Activated CD8-positive, alpha-beta T cell treated with anti-CD3 and anti-CD28 coated beads, Interleukin-2, amount 10 ng/mL, durations not matched to agents 7 days and 5 days (primary cell): ENCODE measurements at regions not wholly inside any gene's neighbourhood (a gene's known extent, or its start where the extent isn't known, plus 50 kb on each side); places are given as distances from the start of the nearest gene placed in this dataset.

Source experiments
- ATAC-seq: fragments of 150-1000 bp; cut with Tn5 transposase; one replicate; pipeline ENCODE4 v1.10.0; 2021; ENCODE audit warnings: moderate library complexity
- CTCF ChIA-PET: fragments of 350-600 bp; sonication (Branson Sonifier 250); formaldehyde crosslinking; loops from one replicate; lab custom pipeline; 2021; ENCODE audit warnings: antibody characterized with exemption; lab: Charles Lee
- POLR2A ChIA-PET: fragments of 350-600 bp; sonication (Branson Sonifier 250); formaldehyde crosslinking; loops from one replicate; lab custom pipeline; 2021; ENCODE audit warnings: antibody characterized with exemption; lab: Charles Lee
- DNase-seq: peaks from one replicate; pipeline ENCODE4 v3.0.0-alpha.2; 2020
- H3K27ac Mint-ChIP-seq: one replicate; pipeline ENCODE4 v1.8.0; 2021; ENCODE audit warnings: mild to moderate bottlenecking, mixed read lengths
- H3K27me3 Mint-ChIP-seq: one replicate; pipeline ENCODE4 v1.8.0; 2021; ENCODE audit warnings: low read depth, mixed read lengths
- H3K36me3 Mint-ChIP-seq: one replicate; pipeline ENCODE4 v1.8.0; 2021; ENCODE audit warnings: low read depth, mixed read lengths
- H3K4me1 Mint-ChIP-seq: one replicate; pipeline ENCODE4 v1.8.0; 2021; ENCODE audit warnings: low read depth, mixed read lengths
- H3K4me3 Mint-ChIP-seq: one replicate; pipeline ENCODE4 v1.8.0; 2021; ENCODE audit warnings: mild to moderate bottlenecking, mixed read lengths
- H3K9me3 Mint-ChIP-seq: one replicate; pipeline ENCODE4 v1.8.0; 2022; ENCODE audit warnings: mixed read lengths; ENCODE audit not compliant: insufficient read depth

- no peaks in the 10 kb centered on the region for H3K4me1 Mint-ChIP-seq
- H3K27me3 Mint-ChIP-seq: no peaks in the 10 kb centered on the region
- H3K9me3 Mint-ChIP-seq: no peaks in the 10 kb centered on the region
- no peak for ATAC-seq
- ChIA-PET CTCF (no interaction called here), POLR2A (no interaction called here)
- no peak overlapping the region for H3K27ac Mint-ChIP-seq
- H3K36me3 Mint-ChIP-seq: no peaks in the 10 kb centered on the region
- DNase-seq: no peak
- H3K4me3 Mint-ChIP-seq: no peak overlapping the region
These were observed 54.5 kb upstream of the HS3ST4 start for GRCh38 chr16:25637236-25637635.

- Mint-ChIP-seq H3K27ac (no peak overlapping the region), H3K9me3 (no peaks in the 10 kb centered on the region), H3K36me3 (no peaks in the 10 kb centered on the region), H3K4me1 (no peaks in the 10 kb centered on the region), H3K27me3 (no peaks in the 10 kb centered on the region), H3K4me3 (no peak overlapping the region)
- ATAC-seq (no peak), DNase-seq (no peak)
- ChIA-PET CTCF (no interaction called here), POLR2A (no interaction called here)
These were observed 55.1 kb upstream of the HS3ST4 start for GRCh38 chr16:25636662-25637061.

- ChIA-PET CTCF (no interaction called here), POLR2A (no interaction called here)
- Mint-ChIP-seq H3K27ac (no peak overlapping the region), H3K27me3 (no peaks in the 10 kb centered on the region), H3K36me3 (no peaks in the 10 kb centered on the region), H3K4me3 (no peak overlapping the region), H3K4me1 (no peaks in the 10 kb centered on the region), H3K9me3 (no peaks in the 10 kb centered on the region)
- no peak for DNase-seq
- no peak for ATAC-seq
These were observed 56.3 kb upstream of the HS3ST4 start for GRCh38 chr16:25635454-25635853.

GRCh38 chr16:25633549-25633948 lies 58.2 kb upstream of the HS3ST4 start:
- ATAC-seq (no peak), DNase-seq (no peak)
- Mint-ChIP-seq H3K4me1 (no peaks in the 10 kb centered on the region), H3K9me3 (no peaks in the 10 kb centered on the region), H3K27me3 (no peaks in the 10 kb centered on the region), H3K27ac (no peak overlapping the region), H3K36me3 (no peaks in the 10 kb centered on the region), H3K4me3 (no peak overlapping the region)
- ChIA-PET POLR2A (no interaction called here), CTCF (no interaction called here)

- no peaks in the 10 kb centered on the region for H3K4me1 Mint-ChIP-seq
- ATAC-seq: no peak
- H3K4me3 Mint-ChIP-seq: no peak overlapping the region
- CTCF ChIA-PET: no interaction called here
- DNase-seq: no peak
- H3K27me3 Mint-ChIP-seq: no peaks in the 10 kb centered on the region
- H3K36me3 Mint-ChIP-seq: no peaks in the 10 kb centered on the region
- POLR2A ChIA-PET: no interaction called here
- H3K27ac Mint-ChIP-seq: no peak overlapping the region
- H3K9me3 Mint-ChIP-seq: peaks cover 8% of the 10 kb centered on the region
These were observed 63.0 kb upstream of the HS3ST4 start for GRCh38 chr16:25628766-25629165.

GRCh38 chr16:25627641-25628040 lies 64.1 kb upstream of the HS3ST4 start:
- Mint-ChIP-seq H3K4me1 (no peaks in the 10 kb centered on the region), H3K27me3 (no peaks in the 10 kb centered on the region), H3K9me3 (peaks cover 8% of the 10 kb centered on the region), H3K36me3 (no peaks in the 10 kb centered on the region), H3K27ac (no peak overlapping the region), H3K4me3 (no peak overlapping the region)
- DNase-seq (no peak), ATAC-seq (no peak)
- ChIA-PET POLR2A (no interaction called here), CTCF (no interaction called here)

GRCh38 chr16:25626172-25626571 lies 65.6 kb upstream of the HS3ST4 start:
- Mint-ChIP-seq H3K9me3 (peaks cover 8% of the 10 kb centered on the region), H3K27ac (no peak overlapping the region), H3K36me3 (no peaks in the 10 kb centered on the region), H3K27me3 (no peaks in the 10 kb centered on the region), H3K4me1 (no peaks in the 10 kb centered on the region), H3K4me3 (no peak overlapping the region)
- ChIA-PET CTCF (no interaction called here), POLR2A (no interaction called here)
- ATAC-seq: no peak
- DNase-seq: no peak

GRCh38 chr16:25625620-25626019 lies 66.1 kb upstream of the HS3ST4 start:
- ATAC-seq: no peak
- no peaks in the 10 kb centered on the region for H3K4me1 Mint-ChIP-seq
- DNase-seq: no peak
- no peak overlapping the region for H3K27ac Mint-ChIP-seq
- POLR2A ChIA-PET: no interaction called here
- no peak overlapping the region for H3K4me3 Mint-ChIP-seq
- peaks cover 8% of the 10 kb centered on the region for H3K9me3 Mint-ChIP-seq
- CTCF ChIA-PET: no interaction called here
- no peaks in the 10 kb centered on the region for H3K27me3 Mint-ChIP-seq
- H3K36me3 Mint-ChIP-seq: no peaks in the 10 kb centered on the region

GRCh38 chr16:25614716-25615265 lies 77.0 kb upstream of the HS3ST4 start:
- DNase-seq: no peak
- ChIA-PET CTCF (no interaction called here), POLR2A (no interaction called here)
- no peaks in the 10 kb centered on the region for H3K36me3 Mint-ChIP-seq
- no peaks in the 10 kb centered on the region for H3K4me1 Mint-ChIP-seq
- H3K27ac Mint-ChIP-seq: no peak overlapping the region
- no peak for ATAC-seq
- H3K9me3 Mint-ChIP-seq: no peaks in the 10 kb centered on the region
- no peaks in the 10 kb centered on the region for H3K27me3 Mint-ChIP-seq
- H3K4me3 Mint-ChIP-seq: no peak overlapping the region

- H3K36me3 Mint-ChIP-seq: no peaks in the 10 kb centered on the region
- H3K9me3 Mint-ChIP-seq: no peaks in the 10 kb centered on the region
- no peaks in the 10 kb centered on the region for H3K4me1 Mint-ChIP-seq
- no peak overlapping the region for H3K27ac Mint-ChIP-seq
- H3K4me3 Mint-ChIP-seq: no peak overlapping the region
- ATAC-seq (no peak), DNase-seq (no peak)
- ChIA-PET POLR2A (no interaction called here), CTCF (no interaction called here)
- H3K27me3 Mint-ChIP-seq: no peaks in the 10 kb centered on the region
These were observed 77.8 kb upstream of the HS3ST4 start for GRCh38 chr16:25613931-25614330.

GRCh38 chr16:25608002-25608401 lies 83.8 kb upstream of the HS3ST4 start:
- H3K36me3 Mint-ChIP-seq: no peaks in the 10 kb centered on the region
- H3K27me3 Mint-ChIP-seq: no peaks in the 10 kb centered on the region
- no peak overlapping the region for H3K4me3 Mint-ChIP-seq
- DNase-seq (no peak), ATAC-seq (no peak)
- H3K9me3 Mint-ChIP-seq: no peaks in the 10 kb centered on the region
- ChIA-PET CTCF (no interaction called here), POLR2A (no interaction called here)
- no peaks in the 10 kb centered on the region for H3K4me1 Mint-ChIP-seq
- H3K27ac Mint-ChIP-seq: no peak overlapping the region

GRCh38 chr16:25606069-25606468 lies 85.7 kb upstream of the HS3ST4 start:
- DNase-seq (no peak), ATAC-seq (no peak)
- ChIA-PET POLR2A (no interaction called here), CTCF (no interaction called here)
- H3K27me3 Mint-ChIP-seq: no peaks in the 10 kb centered on the region
- H3K9me3 Mint-ChIP-seq: no peaks in the 10 kb centered on the region
- no peaks in the 10 kb centered on the region for H3K36me3 Mint-ChIP-seq
- no peak overlapping the region for H3K4me3 Mint-ChIP-seq
- no peaks in the 10 kb centered on the region for H3K4me1 Mint-ChIP-seq
- no peak overlapping the region for H3K27ac Mint-ChIP-seq

GRCh38 chr16:25605381-25605780 lies 86.4 kb upstream of the HS3ST4 start:
- DNase-seq (no peak), ATAC-seq (no peak)
- Mint-ChIP-seq H3K36me3 (no peaks in the 10 kb centered on the region), H3K4me1 (no peaks in the 10 kb centered on the region), H3K27me3 (no peaks in the 10 kb centered on the region), H3K27ac (no peak overlapping the region), H3K4me3 (no peak overlapping the region), H3K9me3 (no peaks in the 10 kb centered on the region)
- ChIA-PET POLR2A (no interaction called here), CTCF (no interaction called here)
